Caco-2 (cell line): ENCODE measurements at regions not wholly inside any gene's neighbourhood (a gene's known extent, or its start where the extent isn't known, plus 50 kb on each side); places are given as distances from the start of the nearest gene placed in this dataset.

Experiments used
- BruUV-seq: library from RNA; stranded (reverse); fragments of 400-500 nt; replicated peaks from 2 replicates; lab custom pipeline; 2021; lab: Mats Ljungman, UMichigan
- CTCF ChIA-PET: fragments of 300-600 bp; sonication (Branson Sonifier 250); formaldehyde crosslinking; loops from one replicate; lab custom pipeline; 2022; ENCODE audit warnings: antibody characterized with exemption; lab: Charles Lee
- POLR2A ChIA-PET: fragments of 300-600 bp; sonication (Branson Sonifier 250); formaldehyde crosslinking; loops from one replicate; lab custom pipeline; 2022; ENCODE audit warnings: antibody characterized with exemption; lab: Charles Lee
- DNase-seq, 2 experiments: peaks; one replicate each; pipeline versions ENCODE4 v3.0.0 to v3.0.0-alpha.2; 2020 to 2022
- H3K27me3 ChIP-seq: replicated peaks from 2 replicates; pipeline ENCODE4 v1.6.0; 2011; ENCODE audit warnings: low read length; ENCODE audit not compliant: control insufficient read depth, insufficient read depth
- H3K36me3 ChIP-seq: 2 replicates; pipeline ENCODE4 v1.5.1; 2011; ENCODE audit warnings: low read length; ENCODE audit not compliant: control insufficient read depth, insufficient read depth
- H3K4me1 ChIP-seq: fragments of 250-450 bp; sonication (Bioruptor Pico); 2 replicates; pipeline ENCODE4 v1.5.1; 2020; ENCODE audit warnings: mild to moderate bottlenecking
- H3K4me3 ChIP-seq: 2 replicates; pipeline ENCODE4 v1.5.1; 2011; ENCODE audit warnings: low read depth, mild to moderate bottlenecking, control low read depth, low read length
- H3K9me3 ChIP-seq: fragments of 250-450 bp; sonication (Bioruptor Pico); 2 replicates; pipeline ENCODE4 v1.5.1; 2020; ENCODE audit warnings: mild to moderate bottlenecking, moderate library complexity
- H3K27ac Mint-ChIP-seq: one replicate; pipeline ENCODE4 v1.8.0; 2022; ENCODE audit warnings: mixed read lengths; ENCODE audit not compliant: unreplicated experiment
- H3K27me3 Mint-ChIP-seq: one replicate; pipeline ENCODE4 v1.8.0; 2022; ENCODE audit warnings: mixed read lengths; ENCODE audit not compliant: insufficient read depth, unreplicated experiment
- H3K36me3 Mint-ChIP-seq: one replicate; pipeline ENCODE4 v1.8.0; 2022; ENCODE audit warnings: mild to moderate bottlenecking, mixed read lengths; ENCODE audit not compliant: insufficient read depth, unreplicated experiment
- H3K4me1 Mint-ChIP-seq: one replicate; pipeline ENCODE4 v1.8.0; 2022; ENCODE audit warnings: low read depth, mixed read lengths; ENCODE audit not compliant: unreplicated experiment
- H3K4me3 Mint-ChIP-seq: one replicate; pipeline ENCODE4 v1.8.0; 2022; ENCODE audit warnings: mild to moderate bottlenecking, moderate library complexity, mixed read lengths; ENCODE audit not compliant: unreplicated experiment
- H3K9me3 Mint-ChIP-seq: one replicate; pipeline ENCODE4 v1.8.0; 2022; ENCODE audit warnings: mixed read lengths; ENCODE audit not compliant: unreplicated experiment
- intact Hi-C: fragments of 100-400 bp; cut with micrococcal nuclease; formaldehyde crosslinking; loops from one replicate; pipeline ENCODE4 v1.10.0; 2022; ENCODE audit not compliant: unreplicated experiment
- TF ChIP-seq, protein P1 (sequence below), 2 experiments: fragments of 200-600 bp in 1 of 2; IDR thresholded peaks; 1 replicate in 1 of 2; 2 replicates in 1 of 2; pipeline versions ENCODE4 v1.5.1 to v1.8.0; 2011 to 2022; ENCODE audit warnings: antibody characterized with exemption in 1 of 2, control low read depth in 1 of 2, inconsistent platforms in 1 of 2, low read depth in 1 of 2, low read length in 1 of 2, mild to moderate bottlenecking in 1 of 2, moderate library complexity in 1 of 2; ENCODE audit not compliant: insufficient read depth in 1 of 2, severe bottlenecking in 1 of 2, unreplicated experiment in 1 of 2

DNA sequence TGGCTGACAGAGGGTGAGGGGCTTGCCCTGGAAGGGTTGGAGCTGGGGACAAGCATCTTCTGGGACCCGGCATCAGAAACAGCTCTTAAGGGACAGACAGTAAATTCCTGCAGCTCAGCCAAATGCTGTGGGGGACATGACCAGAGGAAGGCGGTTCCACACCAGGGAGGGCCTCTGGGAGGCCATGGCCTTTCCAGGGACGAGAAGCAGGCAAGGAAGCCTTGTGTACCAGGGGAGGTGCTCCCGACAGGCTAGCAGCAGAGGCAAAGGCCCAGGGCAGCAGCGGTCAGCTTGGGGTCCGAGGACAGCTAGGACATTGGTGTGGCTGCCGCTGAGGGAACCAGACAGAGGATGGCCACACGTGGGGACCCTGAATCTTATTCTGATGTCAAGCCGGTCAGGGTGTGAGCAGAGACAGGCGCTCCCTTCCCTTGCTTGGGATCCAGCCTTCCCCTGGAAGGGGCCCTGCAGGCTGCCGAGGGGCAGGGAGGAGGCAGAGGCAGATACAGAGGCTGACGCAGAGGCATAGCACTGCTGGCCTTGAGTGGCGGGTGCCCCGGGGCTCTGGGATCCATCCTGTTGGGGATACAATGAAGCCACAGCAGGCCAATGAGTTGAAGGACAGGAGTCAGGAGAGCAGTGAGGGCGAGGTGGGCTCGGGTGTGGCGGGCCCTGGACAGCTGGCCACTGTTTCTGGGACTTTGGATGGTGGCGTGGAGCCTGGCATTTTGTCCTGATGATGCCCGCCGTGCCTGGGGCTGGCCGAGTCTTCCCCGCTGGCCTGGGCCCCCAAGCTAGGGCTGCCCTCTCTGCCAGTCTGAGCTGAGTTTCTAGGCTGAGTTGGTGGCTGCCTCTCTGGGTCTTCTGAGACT, 64.1 kb upstream of the GPC1 start:
- intact Hi-C loops: no loop called here
- Histone ChIP-seq H3K9me3 (no peaks in the 10 kb centered on the region), H3K4me3 (no peak overlapping the region), H3K4me1 (peaks cover 30% of the 10 kb centered on the region), H3K27me3 (no peaks in the 10 kb centered on the region), H3K36me3 (no peaks in the 10 kb centered on the region)
- Mint-ChIP-seq H3K27me3 (no peaks in the 10 kb centered on the region), H3K36me3 (no peaks in the 10 kb centered on the region), H3K4me3 (no peak overlapping the region), H3K4me1 (no peaks in the 10 kb centered on the region), H3K9me3 (no peaks in the 10 kb centered on the region), H3K27ac (peak overlapping the region; percentile 36)
- DNase-seq: no peak
- no TSS peak for BruUV-seq
- ChIA-PET CTCF (no interaction called here), POLR2A (no interaction called here)
- TF ChIP-seq, protein P1, sequence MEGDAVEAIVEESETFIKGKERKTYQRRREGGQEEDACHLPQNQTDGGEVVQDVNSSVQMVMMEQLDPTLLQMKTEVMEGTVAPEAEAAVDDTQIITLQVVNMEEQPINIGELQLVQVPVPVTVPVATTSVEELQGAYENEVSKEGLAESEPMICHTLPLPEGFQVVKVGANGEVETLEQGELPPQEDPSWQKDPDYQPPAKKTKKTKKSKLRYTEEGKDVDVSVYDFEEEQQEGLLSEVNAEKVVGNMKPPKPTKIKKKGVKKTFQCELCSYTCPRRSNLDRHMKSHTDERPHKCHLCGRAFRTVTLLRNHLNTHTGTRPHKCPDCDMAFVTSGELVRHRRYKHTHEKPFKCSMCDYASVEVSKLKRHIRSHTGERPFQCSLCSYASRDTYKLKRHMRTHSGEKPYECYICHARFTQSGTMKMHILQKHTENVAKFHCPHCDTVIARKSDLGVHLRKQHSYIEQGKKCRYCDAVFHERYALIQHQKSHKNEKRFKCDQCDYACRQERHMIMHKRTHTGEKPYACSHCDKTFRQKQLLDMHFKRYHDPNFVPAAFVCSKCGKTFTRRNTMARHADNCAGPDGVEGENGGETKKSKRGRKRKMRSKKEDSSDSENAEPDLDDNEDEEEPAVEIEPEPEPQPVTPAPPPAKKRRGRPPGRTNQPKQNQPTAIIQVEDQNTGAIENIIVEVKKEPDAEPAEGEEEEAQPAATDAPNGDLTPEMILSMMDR (IDR thresholded peaks at IDR 0.05; ENCODE audit: insufficient read depth in 1 of 2, low read depth in 1 of 2, low read length in 1 of 2, severe bottlenecking in 1 of 2, unreplicated experiment in 1 of 2): no peak

- Histone ChIP-seq H3K9me3 (no peaks in the 10 kb centered on the region), H3K36me3 (no peaks in the 10 kb centered on the region), H3K27me3 (no peaks in the 10 kb centered on the region), H3K4me3 (no peak overlapping the region), H3K4me1 (peaks cover 30% of the 10 kb centered on the region)
- CTCF ChIA-PET: no interaction called here
- intact Hi-C loops: no loop called here
- Mint-ChIP-seq H3K4me3 (no peak overlapping the region), H3K27ac (no peak overlapping the region), H3K36me3 (no peaks in the 10 kb centered on the region), H3K27me3 (no peaks in the 10 kb centered on the region), H3K9me3 (no peaks in the 10 kb centered on the region), H3K4me1 (no peaks in the 10 kb centered on the region)
- POLR2A ChIA-PET: no interaction called here
- TF ChIP-seq, protein P1 (IDR thresholded peaks at IDR 0.05; ENCODE audit: insufficient read depth in 1 of 2, low read depth in 1 of 2, low read length in 1 of 2, severe bottlenecking in 1 of 2, unreplicated experiment in 1 of 2): no peak
- no TSS peak for BruUV-seq
- DNase-seq: no peak
Observed at GRCh38 chr2:240372101-240372500, 63.4 kb upstream of the GPC1 start.

DNA sequence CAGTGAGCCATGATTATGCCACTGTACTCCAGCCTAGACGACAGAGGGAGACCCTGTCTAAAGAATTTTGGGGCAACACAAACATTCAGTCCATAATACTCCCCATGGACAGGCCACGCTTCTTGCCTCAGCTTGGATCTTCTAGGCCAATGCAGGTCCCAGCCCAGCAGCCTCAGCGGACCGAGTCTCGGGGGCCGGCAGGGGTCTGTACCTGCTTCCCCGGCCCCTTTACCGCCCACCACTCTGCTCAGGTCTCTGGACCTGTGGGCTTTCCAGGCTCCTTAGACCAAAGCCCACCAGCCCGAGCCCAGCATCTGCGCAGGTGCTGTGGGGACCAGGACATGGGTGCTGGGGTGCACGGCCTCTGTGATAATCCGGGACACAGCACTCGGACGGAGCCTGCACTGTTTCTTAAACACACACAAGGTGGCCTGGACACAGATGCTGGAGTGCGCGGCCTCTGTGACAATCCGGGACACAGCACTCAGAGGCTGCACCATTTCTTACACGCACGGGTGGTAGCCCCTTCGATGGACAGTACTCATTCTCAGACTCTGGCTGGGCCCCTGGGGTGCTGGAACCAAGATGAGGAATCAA, 62.1 kb upstream of the GPC1 start:
- Histone ChIP-seq H3K36me3 (no peaks in the 10 kb centered on the region), H3K4me1 (peaks cover 30% of the 10 kb centered on the region), H3K27me3 (no peaks in the 10 kb centered on the region), H3K4me3 (no peak overlapping the region), H3K9me3 (no peaks in the 10 kb centered on the region)
- no peak for DNase-seq
- TF ChIP-seq, protein P1 (IDR thresholded peaks at IDR 0.05; ENCODE audit: insufficient read depth in 1 of 2, low read depth in 1 of 2, low read length in 1 of 2, severe bottlenecking in 1 of 2, unreplicated experiment in 1 of 2): no peak
- no TSS peak for BruUV-seq
- intact Hi-C loops: no loop called here
- no peaks in the 10 kb centered on the region for H3K4me1 Mint-ChIP-seq
- H3K36me3 Mint-ChIP-seq: no peaks in the 10 kb centered on the region
- H3K4me3 Mint-ChIP-seq: no peak overlapping the region
- ChIA-PET CTCF (no interaction called here), POLR2A (no interaction called here)
- no peak overlapping the region for H3K27ac Mint-ChIP-seq
- no peaks in the 10 kb centered on the region for H3K27me3 Mint-ChIP-seq
- no peaks in the 10 kb centered on the region for H3K9me3 Mint-ChIP-seq
